NCI-H146 (cell line): ENCODE measurements at regions not wholly inside any gene's neighbourhood (a gene's known extent, or its start where the extent isn't known, plus 50 kb on each side); places are given as distances from the start of the nearest gene placed in this dataset.

Experiments used
- DNase-seq: peaks from one replicate; lab custom pipeline; 2025; lab: John Stamatoyannopoulos, UW

- DNase-seq = no peak
Measured at GRCh38 chr4:11342401-11342800, 86.3 kb downstream of the HS3ST1 start.

GRCh38 chr4:11341337-11342043, 87.2 kb downstream of the HS3ST1 start:
- DNase-seq = no peak

- peak; percentile 69 for DNase-seq
Measured at GRCh38 chr4:11338956-11339782, 89.5 kb downstream of the HS3ST1 start.

- DNase-seq = no peak
Measured at GRCh38 chr4:11337287-11337686, 91.4 kb downstream of the HS3ST1 start.

GRCh38 chr4:11336435-11336834, 92.3 kb downstream of the HS3ST1 start:
- DNase-seq = no peak

- no peak for DNase-seq
Measured at GRCh38 chr4:11334887-11335286, 93.8 kb downstream of the HS3ST1 start.

- no peak for DNase-seq
Measured at GRCh38 chr4:11328401-11328800, 100.3 kb downstream of the HS3ST1 start.

- no peak for DNase-seq
Measured at GRCh38 chr4:11326021-11326420, 102.7 kb downstream of the HS3ST1 start.

GRCh38 chr4:11323771-11324170, 104.9 kb downstream of the HS3ST1 start:
- DNase-seq = no peak

- DNase-seq = no peak
Measured at GRCh38 chr4:11313157-11313943, 115.3 kb downstream of the HS3ST1 start.

- DNase-seq = no peak
Measured at GRCh38 chr4:11312389-11312788, 116.3 kb downstream of the HS3ST1 start.

- DNase-seq = no peak
Measured at GRCh38 chr4:11301075-11301660, 127.5 kb downstream of the HS3ST1 start.

GRCh38 chr4:11299836-11300235, 128.9 kb downstream of the HS3ST1 start:
- no peak for DNase-seq

- no peak for DNase-seq
Measured at GRCh38 chr4:11299016-11299415, 129.7 kb downstream of the HS3ST1 start.

- no peak for DNase-seq
Measured at GRCh38 chr4:11298451-11298850, 130.2 kb downstream of the HS3ST1 start.

- DNase-seq = no peak
Measured at GRCh38 chr4:11297627-11298026, 131.1 kb downstream of the HS3ST1 start.

GRCh38 chr4:11297201-11297600, 131.5 kb downstream of the HS3ST1 start:
- no peak for DNase-seq

- DNase-seq = no peak
Measured at GRCh38 chr4:11293866-11294265, 134.8 kb downstream of the HS3ST1 start.

GRCh38 chr4:11287055-11287454, 141.6 kb downstream of the HS3ST1 start:
- DNase-seq = no peak

- no peak for DNase-seq
Measured at GRCh38 chr4:11286533-11286932, 142.2 kb downstream of the HS3ST1 start.

GRCh38 chr4:11281720-11282119, 147.0 kb downstream of the HS3ST1 start:
- no peak for DNase-seq

GRCh38 chr4:11271263-11271662, 157.4 kb downstream of the HS3ST1 start:
- DNase-seq = no peak
